HAP-1 (cell line): ENCODE measurements at regions not wholly inside any gene's neighbourhood (a gene's known extent, or its start where the extent isn't known, plus 50 kb on each side); places are given as distances from the start of the nearest gene placed in this dataset.
A peak's percentile ranks its signal among the peaks of the same experiment; 100 is the strongest.

Experiments used
- DNase-seq, 2 experiments: peaks; one replicate each; pipeline ENCODE4 v3.0.0-alpha.2; 2016 to 2020; ENCODE audit warnings: low spot score in 2 of 2
- H3K27me3 ChIP-seq: fragments of 250-450 bp; sonication (Bioruptor Pico); 2 replicates; pipeline ENCODE4 v1.5.1; 2020; ENCODE audit warnings: low read depth, mild to moderate bottlenecking, moderate library complexity
- H3K36me3 ChIP-seq: fragments of 250-450 bp; sonication (Bioruptor Pico); replicated peaks from 2 replicates; pipeline ENCODE4 v1.5.1; 2020; ENCODE audit warnings: mild to moderate bottlenecking
- H3K4me1 ChIP-seq: fragments of 250-450 bp; sonication (Bioruptor Pico); 2 replicates; pipeline ENCODE4 v1.5.1; 2020; ENCODE audit warnings: mild to moderate bottlenecking
- H3K4me3 ChIP-seq: fragments of 250-450 bp; sonication (Bioruptor Pico); 2 replicates; pipeline ENCODE4 v1.5.1; 2020; ENCODE audit warnings: mild to moderate bottlenecking, moderate library complexity
- H3K9me3 ChIP-seq: fragments of 250-450 bp; sonication (Bioruptor Pico); 2 replicates; pipeline ENCODE4 v1.5.1; 2020; ENCODE audit warnings: mild to moderate bottlenecking, moderate library complexity
- in situ Hi-C: fragments of 300-500 bp; cut with MboI; formaldehyde crosslinking; loops from 3 replicates; pipeline ENCODE4 v1.14.3; 2020; ENCODE audit warnings: low sequenced_read_pairs, inconsistent platforms, mixed read lengths

- Histone ChIP-seq H3K9me3 (no peaks in the 10 kb centered on the region), H3K4me3 (no peak overlapping the region), H3K4me1 (no peaks in the 10 kb centered on the region), H3K36me3 (no peaks in the 10 kb centered on the region), H3K27me3 (no peaks in the 10 kb centered on the region)
- in situ Hi-C loops, result no loop called here
- DNase-seq, result no peak
Observed at GRCh38 chr2:57782587-57782986, 264.0 kb upstream of the VRK2 start.

- Histone ChIP-seq H3K36me3 (no peaks in the 10 kb centered on the region), H3K4me3 (no peak overlapping the region), H3K9me3 (no peaks in the 10 kb centered on the region), H3K27me3 (no peaks in the 10 kb centered on the region), H3K4me1 (peaks cover 4% of the 10 kb centered on the region; the same call in 1 of the 2 replicates)
- no peak for DNase-seq
- in situ Hi-C loops, result no loop called here
Observed at GRCh38 chr2:57793310-57793709, 253.3 kb upstream of the VRK2 start.

- H3K4me1 ChIP-seq, result peaks cover 4% of the 10 kb centered on the region; the same call in 1 of the 2 replicates
- H3K27me3 ChIP-seq, result no peaks in the 10 kb centered on the region
- DNase-seq, result peak; percentile 36 to 77
- H3K4me3 ChIP-seq, result no peak overlapping the region
- H3K9me3 ChIP-seq, result no peaks in the 10 kb centered on the region
- H3K36me3 ChIP-seq, result no peaks in the 10 kb centered on the region
- in situ Hi-C loops, result no loop called here
Observed at GRCh38 chr2:57796527-57796926, 250.1 kb upstream of the VRK2 start.

GRCh38 chr2:57798346-57798745 lies 248.3 kb upstream of the VRK2 start:
- H3K36me3 ChIP-seq, result no peaks in the 10 kb centered on the region
- DNase-seq, result no peak
- peaks cover 4% of the 10 kb centered on the region; the same call in 1 of the 2 replicates for H3K4me1 ChIP-seq
- no peak overlapping the region for H3K4me3 ChIP-seq
- in situ Hi-C loops, result no loop called here
- H3K27me3 ChIP-seq, result no peaks in the 10 kb centered on the region
- no peaks in the 10 kb centered on the region for H3K9me3 ChIP-seq

GRCh38 chr2:57802243-57802642 lies 244.4 kb upstream of the VRK2 start:
- no peak for DNase-seq
- no peaks in the 10 kb centered on the region for H3K4me1 ChIP-seq
- in situ Hi-C loops, result no loop called here
- H3K4me3 ChIP-seq, result no peak overlapping the region
- H3K27me3 ChIP-seq, result no peaks in the 10 kb centered on the region
- H3K9me3 ChIP-seq, result no peaks in the 10 kb centered on the region
- H3K36me3 ChIP-seq, result no peaks in the 10 kb centered on the region

- no peak for DNase-seq
- H3K36me3 ChIP-seq, result no peaks in the 10 kb centered on the region
- in situ Hi-C loops, result no loop called here
Observed at GRCh38 chr2:57804971-57805370, 241.6 kb upstream of the VRK2 start.

GRCh38 chr2:57806449-57806968 lies 240.1 kb upstream of the VRK2 start:
- H3K4me1 ChIP-seq, result peaks cover 5% of the 10 kb centered on the region; the same call in 1 of the 2 replicates
- no peaks in the 10 kb centered on the region for H3K27me3 ChIP-seq
- H3K36me3 ChIP-seq, result no peaks in the 10 kb centered on the region
- H3K9me3 ChIP-seq, result no peaks in the 10 kb centered on the region
- no peak overlapping the region for H3K4me3 ChIP-seq
- DNase-seq, result no peak
- in situ Hi-C loops, result no loop called here

More at GRCh38 chr2:57804971-57805370, 241.6 kb upstream of the VRK2 start:
- Histone ChIP-seq H3K4me1 (peaks cover 5% of the 10 kb centered on the region; the same call in 1 of the 2 replicates), H3K27me3 (no peaks in the 10 kb centered on the region), H3K9me3 (no peaks in the 10 kb centered on the region), H3K4me3 (no peak overlapping the region)

- H3K9me3 ChIP-seq, result no peaks in the 10 kb centered on the region
- H3K4me1 ChIP-seq, result peaks cover 5% of the 10 kb centered on the region; the same call in 1 of the 2 replicates
- H3K36me3 ChIP-seq, result no peaks in the 10 kb centered on the region
- no peaks in the 10 kb centered on the region for H3K27me3 ChIP-seq
- no peak for DNase-seq
- H3K4me3 ChIP-seq, result no peak overlapping the region
- in situ Hi-C loops, result no loop called here
Observed at GRCh38 chr2:57809230-57809629, 237.4 kb upstream of the VRK2 start.

- DNase-seq, result peak in 1 of 2 experiments; percentile 14
- in situ Hi-C loops, result no loop called here
- no peaks in the 10 kb centered on the region for H3K9me3 ChIP-seq
- H3K27me3 ChIP-seq, result no peaks in the 10 kb centered on the region
- H3K36me3 ChIP-seq, result no peaks in the 10 kb centered on the region
- H3K4me1 ChIP-seq, result peaks cover 9% of the 10 kb centered on the region
- no peak overlapping the region for H3K4me3 ChIP-seq
Observed at GRCh38 chr2:57821088-57821487, 225.5 kb upstream of the VRK2 start.

- no peaks in the 10 kb centered on the region for H3K27me3 ChIP-seq
- no peak for DNase-seq
- no peak overlapping the region for H3K4me3 ChIP-seq
- no peaks in the 10 kb centered on the region for H3K4me1 ChIP-seq
- in situ Hi-C loops, result no loop called here
- H3K9me3 ChIP-seq, result 0 out of 2 replicates have a peak, but pooled peaks cover 3% of the 10 kb centered on the region
- H3K36me3 ChIP-seq, result no peaks in the 10 kb centered on the region
Observed at GRCh38 chr2:57828221-57828620, 218.4 kb upstream of the VRK2 start.

GRCh38 chr2:57834666-57835065 lies 211.9 kb upstream of the VRK2 start:
- no peaks in the 10 kb centered on the region for H3K9me3 ChIP-seq
- no peak for DNase-seq
- in situ Hi-C loops, result no loop called here
- no peaks in the 10 kb centered on the region for H3K4me1 ChIP-seq
- H3K36me3 ChIP-seq, result no peaks in the 10 kb centered on the region
- no peak overlapping the region for H3K4me3 ChIP-seq
- H3K27me3 ChIP-seq, result no peaks in the 10 kb centered on the region

GRCh38 chr2:57842531-57842930 lies 204.1 kb upstream of the VRK2 start:
- H3K9me3 ChIP-seq, result no peaks in the 10 kb centered on the region

GRCh38 chr2:57843158-57843557 lies 203.4 kb upstream of the VRK2 start:
- H3K9me3 ChIP-seq, result no peaks in the 10 kb centered on the region

More at GRCh38 chr2:57842531-57842930, 204.1 kb upstream of the VRK2 start:
- in situ Hi-C loops, result no loop called here
- no peak for DNase-seq
- Histone ChIP-seq H3K36me3 (no peaks in the 10 kb centered on the region), H3K4me3 (no peak overlapping the region), H3K27me3 (no peaks in the 10 kb centered on the region), H3K4me1 (no peaks in the 10 kb centered on the region)

GRCh38 chr2:57848723-57849122 lies 197.9 kb upstream of the VRK2 start:
- no peak for DNase-seq
- in situ Hi-C loops, result no loop called here
- Histone ChIP-seq H3K9me3 (no peaks in the 10 kb centered on the region), H3K4me3 (no peak overlapping the region), H3K36me3 (no peaks in the 10 kb centered on the region), H3K27me3 (no peaks in the 10 kb centered on the region), H3K4me1 (no peaks in the 10 kb centered on the region)

More at GRCh38 chr2:57843158-57843557, 203.4 kb upstream of the VRK2 start:
- in situ Hi-C loops, result no loop called here
- H3K36me3 ChIP-seq, result no peaks in the 10 kb centered on the region
- no peaks in the 10 kb centered on the region for H3K4me1 ChIP-seq
- H3K27me3 ChIP-seq, result no peaks in the 10 kb centered on the region
- H3K4me3 ChIP-seq, result no peak overlapping the region
- DNase-seq, result no peak

- Histone ChIP-seq H3K4me3 (no peak overlapping the region), H3K36me3 (no peaks in the 10 kb centered on the region), H3K27me3 (no peaks in the 10 kb centered on the region), H3K9me3 (no peaks in the 10 kb centered on the region), H3K4me1 (no peaks in the 10 kb centered on the region)
- in situ Hi-C loops, result no loop called here
- DNase-seq, result no peak
Observed at GRCh38 chr2:57849843-57850242, 196.8 kb upstream of the VRK2 start.
